Vagina (tissue), 2 donors: ENCODE measurements at regions not wholly inside any gene's neighbourhood (a gene's known extent, or its start where the extent isn't known, plus 50 kb on each side); places are given as distances from the start of the nearest gene placed in this dataset.

ENCODE experiments used
- DNase-seq, 2 donors: peaks; one replicate each; pipeline ENCODE4 v3.0.0-alpha.2; 2017; ENCODE audit errors: extremely low spot score in 2 of 2
- H3K27ac ChIP-seq: fragments of 200-600 bp; sonication (generic); one replicate; pipeline ENCODE4 v1.5.1; 2019
- H3K27me3 ChIP-seq: fragments of 200-600 bp; sonication (generic); one replicate; pipeline ENCODE4 v1.5.1; 2019
- H3K36me3 ChIP-seq, 2 donors: fragments of 200-600 bp; sonication (generic); one replicate each; pipeline ENCODE4 v1.5.1; 2017 to 2019
- H3K4me1 ChIP-seq: fragments of 200-600 bp; sonication (generic); one replicate; pipeline ENCODE4 v1.5.1; 2019
- H3K4me3 ChIP-seq, 2 donors: fragments of 200-600 bp; sonication (generic); 1 replicate in 1 of 2; 2 replicates in 1 of 2; pipeline ENCODE4 v1.5.1; 2016 to 2019
- H3K9me3 ChIP-seq: fragments of 200-600 bp; sonication (generic); one replicate; pipeline ENCODE4 v1.5.1; 2019
- CTCF ChIP-seq, 3 experiments: fragments of 450-650 bp in 2 of 3; fragments of 200-600 bp in 1 of 3; sonication (generic) in 1 of 3; IDR thresholded peaks; one replicate each; pipeline ENCODE4 v1.5.1; 2017 to 2019; ENCODE audit warnings: antibody characterized with exemption in 3 of 3, mild to moderate bottlenecking in 2 of 3, moderate library complexity in 2 of 3
- POLR2A ChIP-seq, 2 donors: fragments of 450-650 bp; IDR thresholded peaks; one replicate each; pipeline ENCODE4 v1.6.1; 2017; ENCODE audit warnings: antibody characterized with exemption in 2 of 2, mild to moderate bottlenecking in 2 of 2, moderate library complexity in 2 of 2
- POLR2AphosphoS5 ChIP-seq, 2 donors: sonication (generic); formaldehyde crosslinking; IDR thresholded peaks; one replicate each; pipeline ENCODE4 v1.9.0; 2017; ENCODE audit warnings: antibody characterized with exemption in 2 of 2, mild to moderate bottlenecking in 2 of 2, low read depth in 1 of 2; ENCODE audit not compliant: insufficient read depth in 1 of 2
- intact Hi-C: fragments of 100-400 bp; cut with DNase I; formaldehyde crosslinking; loops from one replicate; pipeline ENCODE4 v1.15.1; 2023

GRCh38 chr5:88602584-88602983 lies 280.4 kb downstream of the MEF2C start:
- no peak overlapping the region for H3K4me3 ChIP-seq
- H3K4me1 ChIP-seq: no peaks in the 10 kb centered on the region
- intact Hi-C loops: no loop called here
- DNase-seq: no peak
- no peak for TF ChIP-seq CTCF (IDR thresholded peaks at IDR 0.05)
- no peak for TF ChIP-seq POLR2AphosphoS5 (IDR thresholded peaks at IDR 0.05; ENCODE audit: insufficient read depth in 1 of 2, low read depth in 1 of 2)
- TF ChIP-seq POLR2A (IDR thresholded peaks at IDR 0.05): no peak
- no peak overlapping the region for H3K27ac ChIP-seq
- H3K9me3 ChIP-seq: no peaks in the 10 kb centered on the region
- H3K36me3 ChIP-seq: no peaks in the 10 kb centered on the region
- no peaks in the 10 kb centered on the region for H3K27me3 ChIP-seq

GRCh38 chr5:88594441-88594840 lies 288.5 kb downstream of the MEF2C start:
- intact Hi-C loops: no loop called here
- Histone ChIP-seq H3K4me1 (no peaks in the 10 kb centered on the region), H3K27ac (no peak overlapping the region), H3K4me3 (no peak overlapping the region), H3K27me3 (no peaks in the 10 kb centered on the region), H3K36me3 (no peaks in the 10 kb centered on the region), H3K9me3 (no peaks in the 10 kb centered on the region)
- DNase-seq: no peak
- TF ChIP-seq CTCF (IDR thresholded peaks at IDR 0.05) (no peak), POLR2A (IDR thresholded peaks at IDR 0.05) (no peak), POLR2AphosphoS5 (IDR thresholded peaks at IDR 0.05; ENCODE audit: insufficient read depth in 1 of 2, low read depth in 1 of 2) (no peak)

GRCh38 chr5:88588609-88589008 lies 294.4 kb downstream of the MEF2C start:
- DNase-seq: no peak
- Histone ChIP-seq H3K36me3 (no peaks in the 10 kb centered on the region), H3K9me3 (no peaks in the 10 kb centered on the region), H3K27ac (no peak overlapping the region), H3K4me1 (no peaks in the 10 kb centered on the region), H3K27me3 (no peaks in the 10 kb centered on the region), H3K4me3 (no peak overlapping the region)
- TF ChIP-seq POLR2A (IDR thresholded peaks at IDR 0.05) (no peak), CTCF (IDR thresholded peaks at IDR 0.05) (no peak), POLR2AphosphoS5 (IDR thresholded peaks at IDR 0.05; ENCODE audit: insufficient read depth in 1 of 2, low read depth in 1 of 2) (no peak)
- intact Hi-C loops: no loop called here

- no peak for TF ChIP-seq POLR2A (IDR thresholded peaks at IDR 0.05)
- no peak for TF ChIP-seq POLR2AphosphoS5 (IDR thresholded peaks at IDR 0.05; ENCODE audit: insufficient read depth in 1 of 2, low read depth in 1 of 2)
- no peak for TF ChIP-seq CTCF (IDR thresholded peaks at IDR 0.05)
- intact Hi-C loops: no loop called here
- H3K27me3 ChIP-seq: no peaks in the 10 kb centered on the region
- no peaks in the 10 kb centered on the region for H3K9me3 ChIP-seq
- H3K4me3 ChIP-seq: no peak overlapping the region
- H3K4me1 ChIP-seq: no peaks in the 10 kb centered on the region
- no peak overlapping the region for H3K27ac ChIP-seq
- no peak for DNase-seq
- no peaks in the 10 kb centered on the region for H3K36me3 ChIP-seq
These were observed 299.5 kb downstream of the MEF2C start for GRCh38 chr5:88583471-88583870.

GRCh38 chr5:88558366-88558765 lies 289.7 kb upstream of the TMEM161B start:
- Histone ChIP-seq H3K9me3 (no peaks in the 10 kb centered on the region), H3K4me3 (no peak overlapping the region), H3K36me3 (no peaks in the 10 kb centered on the region), H3K4me1 (no peaks in the 10 kb centered on the region), H3K27ac (no peak overlapping the region), H3K27me3 (no peaks in the 10 kb centered on the region)
- intact Hi-C loops: no loop called here
- no peak for DNase-seq
- TF ChIP-seq POLR2AphosphoS5 (IDR thresholded peaks at IDR 0.05; ENCODE audit: insufficient read depth in 1 of 2, low read depth in 1 of 2): no peak

GRCh38 chr5:88557881-88558280 lies 289.2 kb upstream of the TMEM161B start:
- Histone ChIP-seq H3K4me3 (no peak overlapping the region), H3K27ac (no peak overlapping the region), H3K36me3 (no peaks in the 10 kb centered on the region), H3K4me1 (no peaks in the 10 kb centered on the region), H3K9me3 (no peaks in the 10 kb centered on the region), H3K27me3 (no peaks in the 10 kb centered on the region)
- TF ChIP-seq CTCF (IDR thresholded peaks at IDR 0.05) (no peak), POLR2A (IDR thresholded peaks at IDR 0.05) (no peak), POLR2AphosphoS5 (IDR thresholded peaks at IDR 0.05; ENCODE audit: insufficient read depth in 1 of 2, low read depth in 1 of 2) (no peak)
- no peak for DNase-seq
- intact Hi-C loops: no loop called here
